22Rv1 (cell line): ENCODE measurements at regions not wholly inside any gene's neighbourhood (a gene's known extent, or its start where the extent isn't known, plus 50 kb on each side); places are given as distances from the start of the nearest gene placed in this dataset.

Source experiments
- CTCF ChIP-seq: fragments of 450-650 bp; IDR thresholded peaks from 2 replicates; pipeline ENCODE4 v1.5.1; 2017; ENCODE audit warnings: mild to moderate bottlenecking
- ZFX ChIP-seq: fragments of 450-650 bp; IDR thresholded peaks from 2 replicates; pipeline ENCODE4 v1.6.1; 2017; ENCODE audit warnings: antibody characterized with exemption, borderline replicate concordance

GRCh38 chr18:41724195-41724594 lies 230.8 kb upstream of the PIK3C3 start:
- no peak for TF ChIP-seq CTCF
- no peak for TF ChIP-seq ZFX
